Hepatocyte (in vitro differentiated cells): ENCODE measurements at regions not wholly inside any gene's neighbourhood (a gene's known extent, or its start where the extent isn't known, plus 50 kb on each side); places are given as distances from the start of the nearest gene placed in this dataset.

Experiments used
- DNase-seq: peaks from one replicate; pipeline ENCODE4 v3.0.0-alpha.2; 2016; ENCODE audit warnings: low spot score
- H2AFZ ChIP-seq: fragments of 200-600 bp; sonication (generic); 2 replicates; pipeline ENCODE4 v1.6.0; 2016; ENCODE audit warnings: antibody characterized with exemption, mild to moderate bottlenecking
- H3K27ac ChIP-seq: fragments of 200-600 bp; sonication (generic); 2 replicates; pipeline ENCODE4 v1.5.1; 2016; ENCODE audit warnings: mild to moderate bottlenecking
- H3K27me3 ChIP-seq: fragments of 200-600 bp; sonication (generic); 2 replicates; pipeline ENCODE4 v1.6.1; 2016
- H3K36me3 ChIP-seq: fragments of 200-600 bp; sonication (generic); replicated peaks from 2 replicates; pipeline ENCODE4 v1.5.1; 2016; ENCODE audit warnings: low read depth; ENCODE audit not compliant: insufficient read depth
- H3K4me1 ChIP-seq: fragments of 200-600 bp; sonication (generic); 2 replicates; pipeline ENCODE4 v1.5.1; 2016; ENCODE audit warnings: mild to moderate bottlenecking, moderate library complexity; ENCODE audit not compliant: insufficient read depth
- H3K4me2 ChIP-seq: fragments of 200-600 bp; sonication (generic); 2 replicates; pipeline ENCODE4 v1.6.0; 2016
- H3K4me3 ChIP-seq: fragments of 200-600 bp; sonication (generic); 2 replicates; pipeline ENCODE4 v1.5.1; 2016; ENCODE audit warnings: mild to moderate bottlenecking
- H3K79me2 ChIP-seq: fragments of 200-600 bp; sonication (generic); 2 replicates; pipeline ENCODE4 v1.6.0; 2017; ENCODE audit warnings: mild to moderate bottlenecking
- H3K9me2 ChIP-seq: fragments of 200-600 bp; sonication (generic); replicated peaks from 2 replicates; pipeline ENCODE4 v1.6.0; 2017; ENCODE audit warnings: mild to moderate bottlenecking; ENCODE audit not compliant: insufficient read depth
- H3K9me3 ChIP-seq: fragments of 200-600 bp; sonication (generic); 2 replicates; pipeline ENCODE4 v1.5.1; 2016; ENCODE audit warnings: low read depth, mild to moderate bottlenecking
- H4K20me1 ChIP-seq: fragments of 200-600 bp; sonication (generic); 2 replicates; pipeline ENCODE4 v1.6.0; 2016; ENCODE audit warnings: mild to moderate bottlenecking; ENCODE audit not compliant: insufficient read depth, poor library complexity, severe bottlenecking
- CTCF ChIP-seq: fragments of 200-600 bp; sonication (generic); IDR thresholded peaks from 2 replicates; pipeline ENCODE4 v1.5.1; 2016; ENCODE audit warnings: antibody characterized with exemption, mild to moderate bottlenecking; ENCODE audit not compliant: poor library complexity
- EZH2 ChIP-seq: fragments of 200-600 bp; sonication (generic); IDR thresholded peaks from 2 replicates; pipeline ENCODE4 v1.6.1; 2016; ENCODE audit warnings: antibody characterized with exemption, mild to moderate bottlenecking, borderline replicate concordance
- EZH2phosphoT487 ChIP-seq: fragments of 200-600 bp; sonication (generic); IDR thresholded peaks from one replicate; pipeline ENCODE4 v1.6.1; 2018; ENCODE audit warnings: antibody characterized with exemption, mild to moderate bottlenecking, low read depth, moderate library complexity; ENCODE audit not compliant: unreplicated experiment, severe bottlenecking
- WGBS: methylation state at CpG from one replicate; pipeline ENCODE4 v1.1.6; 2016; ENCODE audit warnings: low lambda C conversion rate; ENCODE audit errors: missing lambda C conversion rate; 5-methylcytosine and 5-hydroxymethylcytosine counted together

- WGBS, result 54% methylated on average over 8 of the region's 8 CpGs
- H2AFZ ChIP-seq, result no peak overlapping the region
- H3K27me3 ChIP-seq, result no peaks in the 10 kb centered on the region
- H3K9me3 ChIP-seq, result no peaks in the 10 kb centered on the region
- H3K9me2 ChIP-seq, result no peaks in the 10 kb centered on the region
- no peak overlapping the region for H3K4me3 ChIP-seq
- no peaks in the 10 kb centered on the region for H3K4me1 ChIP-seq
- no peak overlapping the region for H3K4me2 ChIP-seq
- H3K79me2 ChIP-seq, result no peaks in the 10 kb centered on the region
- no peaks in the 10 kb centered on the region for H4K20me1 ChIP-seq
- H3K36me3 ChIP-seq, result no peaks in the 10 kb centered on the region
- no peak for DNase-seq
- no peak overlapping the region for H3K27ac ChIP-seq
- TF ChIP-seq EZH2phosphoT487 (no peak), EZH2 (no peak), CTCF (no peak)
Observed at GRCh38 chr16:80233097-80233835, 307.5 kb upstream of the DYNLRB2 start.

DNA sequence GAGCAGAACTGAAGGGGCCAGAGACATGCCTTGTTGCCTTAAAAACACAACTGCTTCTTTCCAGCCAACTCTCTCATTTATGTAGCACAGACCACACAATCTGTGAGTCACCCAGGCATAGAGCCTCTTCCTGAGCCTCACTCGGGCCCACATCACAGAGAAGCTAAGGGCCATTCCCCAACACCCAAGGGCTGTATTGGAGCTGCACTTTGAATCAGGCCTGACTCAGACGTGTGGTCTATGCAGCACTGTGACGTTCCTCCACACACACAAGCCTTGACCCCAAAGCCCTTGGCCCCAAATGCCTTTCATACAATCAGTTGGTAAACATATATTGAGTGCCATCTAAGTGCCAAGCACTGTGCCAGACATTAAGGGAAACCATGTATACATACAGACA is 308.9 kb upstream of the DYNLRB2 start:
- Histone ChIP-seq H4K20me1 (no peaks in the 10 kb centered on the region), H3K4me2 (no peak overlapping the region), H3K79me2 (no peaks in the 10 kb centered on the region), H3K36me3 (no peaks in the 10 kb centered on the region), H3K27me3 (no peaks in the 10 kb centered on the region), H3K4me3 (no peak overlapping the region), H3K4me1 (no peaks in the 10 kb centered on the region), H3K27ac (no peak overlapping the region), H3K9me3 (no peaks in the 10 kb centered on the region), H3K9me2 (no peaks in the 10 kb centered on the region), H2AFZ (no peak overlapping the region)
- no peak for TF ChIP-seq EZH2phosphoT487
- TF ChIP-seq CTCF, result no peak
- no peak for TF ChIP-seq EZH2
- WGBS, result 76% methylated on average over 3 of the region's 3 CpGs
- DNase-seq, result no peak

- no peaks in the 10 kb centered on the region for H4K20me1 ChIP-seq
- no peaks in the 10 kb centered on the region for H3K9me2 ChIP-seq
- no peak for DNase-seq
- no peak overlapping the region for H3K4me3 ChIP-seq
- no peaks in the 10 kb centered on the region for H3K36me3 ChIP-seq
- H2AFZ ChIP-seq, result no peak overlapping the region
- no peak for TF ChIP-seq EZH2phosphoT487
- no peak for TF ChIP-seq CTCF
- no peak for TF ChIP-seq EZH2
- H3K4me2 ChIP-seq, result no peak overlapping the region
- H3K79me2 ChIP-seq, result no peaks in the 10 kb centered on the region
- no peak overlapping the region for H3K27ac ChIP-seq
- no peaks in the 10 kb centered on the region for H3K9me3 ChIP-seq
- no peaks in the 10 kb centered on the region for H3K4me1 ChIP-seq
- no peaks in the 10 kb centered on the region for H3K27me3 ChIP-seq
Observed at GRCh38 chr16:80231121-80231520, 309.7 kb upstream of the DYNLRB2 start.
